Kidney epithelial cell (primary cell): ENCODE measurements at regions not wholly inside any gene's neighbourhood (a gene's known extent, or its start where the extent isn't known, plus 50 kb on each side); places are given as distances from the start of the nearest gene placed in this dataset.

Experiments used
- DNase-seq: peaks from one replicate; pipeline ENCODE4 v3.0.0-alpha.2; 2010; ENCODE audit warnings: low read depth
- H3K27me3 ChIP-seq: 2 replicates; pipeline ENCODE4 v1.6.0; 2011; ENCODE audit warnings: low read length; ENCODE audit not compliant: control insufficient read depth, insufficient read depth
- H3K36me3 ChIP-seq: 2 replicates; pipeline ENCODE4 v1.5.1; 2011; ENCODE audit warnings: low read length; ENCODE audit not compliant: control insufficient read depth, insufficient read depth
- H3K4me3 ChIP-seq: 2 replicates; pipeline ENCODE4 v1.5.1; 2011; ENCODE audit warnings: low read depth, mild to moderate bottlenecking, control low read depth, low read length
- TF ChIP-seq, protein P1 (sequence below): IDR thresholded peaks from 2 replicates; pipeline ENCODE4 v1.5.1; 2011; ENCODE audit warnings: mild to moderate bottlenecking, moderate library complexity, low read length, control low read depth, inconsistent platforms; ENCODE audit not compliant: insufficient read depth, poor library complexity, severe bottlenecking

DNA sequence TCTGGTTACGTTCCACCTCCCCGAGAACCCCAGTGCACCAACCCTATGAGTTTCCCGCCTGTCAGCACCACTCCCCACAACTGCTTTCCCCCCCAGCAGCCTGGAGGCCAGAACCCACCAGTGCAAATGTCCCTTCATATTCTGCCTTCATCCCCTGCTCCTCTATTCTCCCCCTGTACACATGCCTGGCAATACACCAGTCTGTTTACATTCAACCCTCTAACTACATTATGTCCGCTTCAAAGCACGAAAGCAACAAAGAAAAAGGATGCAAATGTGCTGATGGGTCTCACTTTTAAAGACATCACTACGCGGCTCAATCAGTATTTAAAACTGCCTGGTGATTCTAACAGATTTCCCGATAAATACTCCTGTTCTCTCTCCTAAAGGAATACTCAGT is 126.7 kb upstream of the SORBS2 start:
- no peaks in the 10 kb centered on the region for H3K27me3 ChIP-seq
- DNase-seq, result no peak
- H3K36me3 ChIP-seq, result no peaks in the 10 kb centered on the region
- TF ChIP-seq, protein P1, sequence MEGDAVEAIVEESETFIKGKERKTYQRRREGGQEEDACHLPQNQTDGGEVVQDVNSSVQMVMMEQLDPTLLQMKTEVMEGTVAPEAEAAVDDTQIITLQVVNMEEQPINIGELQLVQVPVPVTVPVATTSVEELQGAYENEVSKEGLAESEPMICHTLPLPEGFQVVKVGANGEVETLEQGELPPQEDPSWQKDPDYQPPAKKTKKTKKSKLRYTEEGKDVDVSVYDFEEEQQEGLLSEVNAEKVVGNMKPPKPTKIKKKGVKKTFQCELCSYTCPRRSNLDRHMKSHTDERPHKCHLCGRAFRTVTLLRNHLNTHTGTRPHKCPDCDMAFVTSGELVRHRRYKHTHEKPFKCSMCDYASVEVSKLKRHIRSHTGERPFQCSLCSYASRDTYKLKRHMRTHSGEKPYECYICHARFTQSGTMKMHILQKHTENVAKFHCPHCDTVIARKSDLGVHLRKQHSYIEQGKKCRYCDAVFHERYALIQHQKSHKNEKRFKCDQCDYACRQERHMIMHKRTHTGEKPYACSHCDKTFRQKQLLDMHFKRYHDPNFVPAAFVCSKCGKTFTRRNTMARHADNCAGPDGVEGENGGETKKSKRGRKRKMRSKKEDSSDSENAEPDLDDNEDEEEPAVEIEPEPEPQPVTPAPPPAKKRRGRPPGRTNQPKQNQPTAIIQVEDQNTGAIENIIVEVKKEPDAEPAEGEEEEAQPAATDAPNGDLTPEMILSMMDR, result no peak
- H3K4me3 ChIP-seq, result no peak overlapping the region

- DNase-seq, result no peak
- Histone ChIP-seq H3K4me3 (no peak overlapping the region), H3K27me3 (no peaks in the 10 kb centered on the region), H3K36me3 (no peaks in the 10 kb centered on the region)
- TF ChIP-seq, protein P1, result no peak
Observed at GRCh38 chr4:185941461-185941860, 127.5 kb upstream of the TLR3 start.

DNA sequence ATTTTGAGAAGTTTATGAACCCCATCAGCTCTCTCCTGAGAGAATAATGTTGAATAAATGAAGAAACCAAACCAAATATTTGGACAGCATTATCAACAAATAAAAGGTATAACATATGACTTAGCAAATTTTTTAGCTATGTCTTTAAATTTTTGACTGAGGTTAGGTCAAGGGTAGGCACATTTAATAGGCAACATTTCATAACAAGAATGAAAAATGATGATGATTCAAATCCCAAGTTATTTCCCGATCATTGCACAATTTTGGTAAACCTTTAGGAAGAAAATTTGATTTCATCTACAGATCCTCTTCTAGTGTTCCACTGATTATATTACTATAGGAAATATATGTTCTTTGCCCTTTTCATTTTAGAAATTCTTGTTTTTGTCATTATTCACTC is 123.7 kb upstream of the TLR3 start:
- no peak overlapping the region for H3K4me3 ChIP-seq

DNA sequence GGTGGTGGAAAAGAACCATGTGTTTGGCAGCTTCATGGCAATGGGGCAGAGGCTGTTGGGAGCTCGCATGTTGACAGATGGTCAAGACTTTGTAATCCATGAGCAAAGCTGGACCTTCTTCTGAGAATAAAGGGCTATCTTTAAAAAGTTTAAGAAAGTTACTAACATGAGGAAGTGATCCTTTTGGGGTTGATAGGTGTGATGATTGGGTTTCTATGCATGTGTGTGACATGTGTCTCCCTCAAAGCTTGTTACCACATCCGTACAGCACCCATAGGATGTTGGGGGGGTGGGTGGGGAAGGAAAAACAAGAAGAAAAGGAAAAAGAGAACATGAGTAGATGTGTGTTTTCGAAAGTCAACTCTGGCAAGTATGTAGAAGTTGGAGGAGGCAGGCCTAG is 123.0 kb upstream of the TLR3 start:
- Histone ChIP-seq H3K4me3 (no peak overlapping the region), H3K36me3 (no peaks in the 10 kb centered on the region)
- TF ChIP-seq, protein P1, result no peak

More for the DNA sequence above, 123.7 kb upstream of the TLR3 start:
- DNase-seq, result no peak
- Histone ChIP-seq H3K36me3 (no peaks in the 10 kb centered on the region), H3K27me3 (no peaks in the 10 kb centered on the region)
- TF ChIP-seq, protein P1, result no peak

DNA sequence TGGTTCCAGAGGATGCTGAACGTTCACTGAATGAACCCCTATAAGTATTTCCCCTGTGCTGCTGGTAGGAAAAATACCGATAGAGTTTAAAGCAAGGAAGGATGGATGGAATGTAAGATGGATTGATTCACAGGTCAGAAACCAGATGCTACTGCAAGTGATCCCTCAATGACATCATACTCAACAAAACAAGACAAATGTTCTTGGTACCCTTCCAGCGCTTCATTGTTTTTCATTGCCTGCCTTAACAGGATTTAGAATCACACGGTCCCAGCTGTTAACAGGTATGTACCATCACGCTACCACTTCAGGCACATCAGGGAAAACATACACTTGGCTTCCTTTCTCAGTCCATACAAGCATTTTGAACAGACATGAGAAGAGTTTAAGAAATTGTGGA is 118.1 kb upstream of the TLR3 start:
- H3K27me3 ChIP-seq, result no peaks in the 10 kb centered on the region
- H3K36me3 ChIP-seq, result no peaks in the 10 kb centered on the region
- DNase-seq, result peak; percentile 2
- H3K4me3 ChIP-seq, result no peak overlapping the region
- TF ChIP-seq, protein P1, result no peak

More for the DNA sequence above, 123.0 kb upstream of the TLR3 start:
- DNase-seq, result no peak
- H3K27me3 ChIP-seq, result no peaks in the 10 kb centered on the region

DNA sequence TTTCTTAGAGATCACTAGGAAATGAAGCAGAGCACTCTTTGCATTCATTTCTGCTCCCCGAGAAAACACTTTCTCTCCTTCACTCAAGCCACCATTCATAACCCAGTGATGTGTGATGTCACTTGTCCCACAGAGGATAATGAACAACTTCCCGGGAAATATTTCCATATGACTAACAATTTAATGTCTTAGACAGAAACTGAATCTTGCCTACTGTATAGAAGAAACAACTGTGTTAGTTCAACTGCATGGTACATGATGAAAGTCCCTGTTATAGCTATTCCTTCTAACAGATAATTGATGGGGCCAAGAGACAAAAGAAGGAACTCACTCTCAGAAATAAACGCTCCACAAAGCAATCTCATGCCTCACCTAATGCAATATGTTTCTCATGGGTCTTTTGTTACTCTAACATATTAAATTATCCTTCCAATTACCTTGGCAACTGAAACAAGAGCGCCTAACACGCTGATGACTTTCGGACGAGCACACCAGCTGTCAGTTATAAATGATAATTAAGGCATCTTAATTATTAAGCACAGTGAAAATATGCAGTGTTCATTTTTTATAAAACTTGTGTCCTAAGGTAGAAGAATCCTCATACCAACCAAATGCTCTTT is 113.7 kb upstream of the TLR3 start:
- no peak overlapping the region for H3K4me3 ChIP-seq
- no peak for DNase-seq
- TF ChIP-seq, protein P1, result no peak
- no peaks in the 10 kb centered on the region for H3K27me3 ChIP-seq
- no peaks in the 10 kb centered on the region for H3K36me3 ChIP-seq
